ENCODE measurements at regions not wholly inside any gene's neighbourhood (a gene's known extent, or its start where the extent isn't known, plus 50 kb on each side); places are given as distances from the start of the nearest gene placed in this dataset.

GRCh38 chr1:70916034-70916427 lies 131.6 kb downstream of the PTGER3 start (continued):
- TF ChIP-seq AGO1 (IDR thresholded peaks at IDR 0.05; ENCODE audit: low read depth, low read length, poor library complexity, severe bottlenecking) (no peak), REL (CRISPR knock-in tag; conservative IDR thresholded peaks at IDR 0.05) (no peak)

GRCh38 chr1:70919706-70920323 lies 127.8 kb downstream of the PTGER3 start:
- intact Hi-C loops (cut with micrococcal nuclease; ENCODE audit: unreplicated experiment) (no loop called here), in situ Hi-C loops (cut with HindIII; ENCODE audit: extremely low pct_ligation_motif_present, low pct_unique_long_range_greater_than_20kb) (no loop called here)
- FAIRE-seq, result no peak
- Histone ChIP-seq H3K27ac (ENCODE audit: extremely low read length, insufficient read depth, low read length) (no peak overlapping the region), H3K4me2 (ENCODE audit: low read depth, low read length) (no peak overlapping the region), H2AFZ (ENCODE audit: low read length) (no peak overlapping the region), H3K9ac (ENCODE audit: insufficient read depth, low read depth, low read length) (no peak overlapping the region), H3K27me3 (ENCODE audit: control insufficient read depth in 1 of 2, insufficient read depth in 2 of 2, low read length in 2 of 2) (no peaks in the 10 kb centered on the region), H3K79me2 (ENCODE audit: insufficient read depth, low read length) (no peaks in the 10 kb centered on the region), H3K36me3 (replicated peaks in 1 of 2; ENCODE audit: control insufficient read depth in 1 of 2, insufficient read depth in 2 of 2, low read length in 2 of 2) (no peaks in the 10 kb centered on the region), H3K4me1 (ENCODE audit: insufficient read depth, low read length) (no peaks in the 10 kb centered on the region), H4K20me1 (ENCODE audit: insufficient read depth, low read length) (no peaks in the 10 kb centered on the region), H3K9me3 (ENCODE audit: low read length) (peaks cover 63% of the 10 kb centered on the region), H3K4me3 (replicated peaks in 1 of 3; ENCODE audit: insufficient read depth in 1 of 3, low read depth in 2 of 3, low read length in 3 of 3) (no peak overlapping the region)
- TF ChIP-seq NFE2L1 (CRISPR knock-in tag; IDR thresholded peaks at IDR 0.05; ENCODE audit: borderline replicate concordance), result no peak
- no peak for TF ChIP-seq ZBTB10 (CRISPR knock-in tag; IDR thresholded peaks at IDR 0.05; ENCODE audit: borderline replicate concordance)
- no peak for TF ChIP-seq ZMYM2 (CRISPR knock-in tag; IDR thresholded peaks at IDR 0.05)
- no peak for TF ChIP-seq U2AF1 (optimal IDR thresholded peaks at IDR 0.05; ENCODE audit: low read depth, low read length)
- no peak for TF ChIP-seq RNF219 (CRISPR knock-in tag; IDR thresholded peaks at IDR 0.05)
- TF ChIP-seq RERE (CRISPR knock-in tag; IDR thresholded peaks at IDR 0.05; ENCODE audit: low read depth), result no peak
- TF ChIP-seq PHF21A (CRISPR knock-in tag; IDR thresholded peaks at IDR 0.05), result no peak
- TF ChIP-seq ETV6 (CRISPR knock-in tag; conservative IDR thresholded peaks at IDR 0.05), result no peak
- TF ChIP-seq WIZ (CRISPR knock-in tag; IDR thresholded peaks at IDR 0.05), result no peak
- TF ChIP-seq ZNF589 (CRISPR knock-in tag; conservative IDR thresholded peaks at IDR 0.05), result no peak
- TF ChIP-seq KLF9 (CRISPR knock-in tag; IDR thresholded peaks at IDR 0.05; ENCODE audit: low read depth), result no peak
- WGBS (ENCODE audit: low lambda C conversion rate), result 8% methylated on average over 1 of the region's 1 CpG
- DNase-seq (ENCODE audit: low spot score), result no peak
- no peak for ATAC-seq
- no TSS peak for BruUV-seq (replicated peaks)
- CTCF ChIA-PET (ENCODE audit: low intra/inter-chr PET ratio, low total read pairs), result no interaction called here
- POLR2A ChIA-PET, result no interaction called here
